H1 (cell line): ENCODE measurements at regions not wholly inside any gene's neighbourhood (a gene's known extent, or its start where the extent isn't known, plus 50 kb on each side); places are given as distances from the start of the nearest gene placed in this dataset.

Experiments used
- CTCF ChIA-PET: fragments of 300-600 bp; sonication (Branson Sonifier 250); formaldehyde crosslinking; loops from one replicate; lab custom pipeline; 2021; ENCODE audit not compliant: partially characterized antibody; lab: Charles Lee
- POLR2A ChIA-PET: fragments of 300-600 bp; sonication (Branson Sonifier 250); formaldehyde crosslinking; loops from one replicate; lab custom pipeline; 2021; ENCODE audit warnings: inconsistent platforms; ENCODE audit not compliant: partially characterized antibody; lab: Charles Lee
- DNase-seq, 2 experiments: peaks; one replicate each; pipeline versions ENCODE4 v3.0.0 to v3.0.0-alpha.2; 2010 to 2022; ENCODE audit warnings: low spot score in 2 of 2, low read depth in 1 of 2, mixed read lengths in 1 of 2
- FAIRE-seq: peaks from 2 replicates; lab custom pipeline; 2011; peaks lifted over from hg19 to GRCh38; lab: Jason Lieb, UNC
- H2AFZ ChIP-seq: 2 replicates; pipeline ENCODE4 v1.8.1; 2012; ENCODE audit warnings: low read length, inconsistent platforms
- H2AK5ac ChIP-seq: 2 replicates; pipeline ENCODE4 v1.6.1; 2013; ENCODE audit warnings: low read depth, low read length
- H2BK120ac ChIP-seq: replicated peaks from 2 replicates; pipeline ENCODE3; 2013; ENCODE audit warnings: low read depth, low read length, inconsistent platforms
- H2BK12ac ChIP-seq: 2 replicates; pipeline ENCODE4 v1.6.1; 2013; ENCODE audit warnings: low read depth, low read length
- H2BK15ac ChIP-seq: 2 replicates; pipeline ENCODE4 v1.6.1; 2013; ENCODE audit warnings: low read length
- H2BK20ac ChIP-seq: 2 replicates; pipeline ENCODE4 v1.6.1; 2013; ENCODE audit warnings: low read length
- H2BK5ac ChIP-seq: 2 replicates; pipeline ENCODE4 v1.6.1; 2013; ENCODE audit warnings: low read depth, low read length
- H3K14ac ChIP-seq: 2 replicates; pipeline ENCODE4 v1.6.1; 2013; ENCODE audit warnings: inconsistent platforms; ENCODE audit not compliant: insufficient read length
- H3K18ac ChIP-seq: 2 replicates; pipeline ENCODE4 v1.6.1; 2013; ENCODE audit warnings: low read length; ENCODE audit errors: extremely low read depth
- H3K23ac ChIP-seq: 2 replicates; pipeline ENCODE4 v1.6.1; 2013; ENCODE audit warnings: inconsistent platforms; ENCODE audit not compliant: insufficient read length
- H3K23me2 ChIP-seq: 2 replicates; pipeline ENCODE4 v1.6.1; 2013; ENCODE audit warnings: low read depth, low read length
- H3K27ac ChIP-seq: 2 replicates; pipeline ENCODE4 v1.6.1; 2011; ENCODE audit warnings: low read depth, low read length, inconsistent platforms
- H3K27me3 ChIP-seq, 4 experiments: replicated peaks in 1 of 4; 1 replicate in 1 of 4; 2 replicates in 3 of 4; pipeline versions ENCODE4 v1.6.1 to v1.8.1; 2011 to 2013; ENCODE audit warnings: low read length in 3 of 4, mild to moderate bottlenecking in 3 of 4, inconsistent platforms in 2 of 4, mixed read lengths in 2 of 4, moderate library complexity in 1 of 4; ENCODE audit not compliant: control insufficient read depth in 3 of 4, insufficient read depth in 3 of 4; ENCODE audit errors: extremely low read depth in 1 of 4
- H3K36me3 ChIP-seq, 4 experiments: 2 replicates each; pipeline versions ENCODE4 v1.6.1 to v1.8.1; 2011 to 2013; ENCODE audit warnings: mild to moderate bottlenecking in 4 of 4, low read length in 3 of 4, moderate library complexity in 2 of 4, control low read depth in 1 of 4, inconsistent platforms in 1 of 4; ENCODE audit not compliant: insufficient read depth in 4 of 4, control insufficient read depth in 2 of 4
- H3K4ac ChIP-seq: replicated peaks from 2 replicates; pipeline ENCODE3; 2013; ENCODE audit warnings: low read length, low read depth, mixed read lengths, inconsistent platforms; ENCODE audit not compliant: insufficient read length
- H3K4me1 ChIP-seq, 4 experiments: replicated peaks in 1 of 4; 1 replicate in 1 of 4; 2 replicates in 3 of 4; pipeline versions ENCODE4 v1.6.1 to v1.8.1; 2011 to 2013; ENCODE audit warnings: low read length in 3 of 4, inconsistent platforms in 2 of 4, mixed read lengths in 1 of 4; ENCODE audit not compliant: insufficient read depth in 4 of 4, control insufficient read depth in 3 of 4
- H3K4me2 ChIP-seq, 2 experiments: 2 replicates each; pipeline versions ENCODE4 v1.6.1 to v1.8.1; 2011 to 2013; ENCODE audit warnings: low read depth in 2 of 2, low read length in 2 of 2, control low read depth in 1 of 2, inconsistent platforms in 1 of 2, mild to moderate bottlenecking in 1 of 2; ENCODE audit not compliant: insufficient read depth in 1 of 2
- H3K4me3 ChIP-seq, 4 experiments: fragments of 200-600, 300-600 bp in 1 of 4; sonication (generic), shearing (Covaris generic), sonication (Bioruptor Twin) in 1 of 4; 2 replicates each; pipeline versions ENCODE4 v1.5.1 to v1.8.1; 2011 to 2016; ENCODE audit warnings: low read length in 4 of 4, low read depth in 3 of 4, control low read depth in 2 of 4, inconsistent platforms in 2 of 4, mild to moderate bottlenecking in 2 of 4, mixed read lengths in 1 of 4, moderate library complexity in 1 of 4; ENCODE audit not compliant: insufficient read depth in 2 of 4; ENCODE audit errors: extremely low read depth in 1 of 4
- H3K56ac ChIP-seq: replicated peaks from 2 replicates; pipeline ENCODE3; 2013; ENCODE audit warnings: low read depth, mild to moderate bottlenecking, mixed read lengths, low read length, inconsistent platforms; ENCODE audit not compliant: insufficient read length
- H3K79me1 ChIP-seq: 2 replicates; pipeline ENCODE4 v1.6.1; 2013; ENCODE audit warnings: low read depth, low read length, control low read depth
- H3K79me2 ChIP-seq, 2 experiments: 2 replicates each; pipeline versions ENCODE4 v1.6.1 to v1.8.1; 2012 to 2013; ENCODE audit warnings: low read length in 2 of 2, mild to moderate bottlenecking in 2 of 2, inconsistent platforms in 1 of 2; ENCODE audit not compliant: insufficient read depth in 2 of 2, control insufficient read depth in 1 of 2
- H3K9ac ChIP-seq, 4 experiments: replicated peaks in 1 of 4; 1 replicate in 1 of 4; 2 replicates in 3 of 4; pipeline versions ENCODE4 v1.6.1 to v1.8.1; 2011 to 2013; ENCODE audit warnings: low read depth in 3 of 4, low read length in 3 of 4, control low read depth in 2 of 4, mild to moderate bottlenecking in 2 of 4, moderate library complexity in 2 of 4, inconsistent platforms in 1 of 4; ENCODE audit errors: extremely low read depth in 1 of 4
- H3K9me3 ChIP-seq, 2 experiments: 2 replicates each; pipeline versions ENCODE4 v1.6.1 to v1.8.1; 2012 to 2013; ENCODE audit warnings: mild to moderate bottlenecking in 2 of 2, moderate library complexity in 2 of 2, control low read depth in 1 of 2, inconsistent platforms in 1 of 2, low read depth in 1 of 2, low read length in 1 of 2, mixed read lengths in 1 of 2; ENCODE audit not compliant: insufficient read depth in 2 of 2
- H4K20me1 ChIP-seq, 2 experiments: replicated peaks in 1 of 2; 2 replicates each; pipeline versions ENCODE3 to v1.8.1; 2011 to 2013; ENCODE audit warnings: inconsistent platforms in 2 of 2, low read length in 2 of 2, mild to moderate bottlenecking in 1 of 2; ENCODE audit not compliant: insufficient read depth in 2 of 2, control insufficient read depth in 1 of 2
- H4K5ac ChIP-seq: 2 replicates; pipeline ENCODE4 v1.6.1; 2013; ENCODE audit warnings: low read length, low read depth, mixed read lengths, inconsistent platforms; ENCODE audit not compliant: insufficient read length
- H4K8ac ChIP-seq: 2 replicates; pipeline ENCODE4 v1.8.0; 2013; ENCODE audit warnings: mild to moderate bottlenecking, moderate library complexity, low read length, inconsistent platforms; ENCODE audit not compliant: insufficient read depth; ENCODE audit errors: extremely low read depth
- H4K91ac ChIP-seq: replicated peaks from 2 replicates; pipeline ENCODE3; 2013; ENCODE audit warnings: low read length, mixed read lengths, inconsistent platforms; ENCODE audit not compliant: insufficient read length
- CBX8 ChIP-seq: fragments of 300-800, 300-1000 bp; sonication (generic); IDR thresholded peaks from 2 replicates; pipeline ENCODE4 v1.7.1; 2016; ENCODE audit warnings: low read depth, low read length, borderline replicate concordance
- MAX ChIP-seq: IDR thresholded peaks from 2 replicates; pipeline ENCODE4 v1.6.1; 2012; ENCODE audit warnings: inconsistent platforms
- POLR2AphosphoS5 ChIP-seq: IDR thresholded peaks from 2 replicates; pipeline ENCODE4 v1.6.1; 2011; ENCODE audit warnings: low read depth, low read length
- RXRA ChIP-seq: IDR thresholded peaks from 2 replicates; pipeline ENCODE4 v1.6.1; 2011; ENCODE audit warnings: low read depth, mild to moderate bottlenecking, low read length, moderate library complexity; ENCODE audit not compliant: insufficient read depth
- SP2 ChIP-seq: IDR thresholded peaks from 2 replicates; pipeline ENCODE4 v1.6.1; 2012; ENCODE audit warnings: mild to moderate bottlenecking, low read length, inconsistent platforms
- TCF12 ChIP-seq: IDR thresholded peaks from 2 replicates; pipeline ENCODE4 v1.6.1; 2011; ENCODE audit warnings: low read depth, mild to moderate bottlenecking, low read length
- TEAD4 ChIP-seq: IDR thresholded peaks from 2 replicates; pipeline ENCODE4 v1.6.1; 2012; ENCODE audit warnings: low read depth, low read length, inconsistent platforms, mixed read lengths
- WGBS, 2 experiments: shearing (Covaris generic) in 1 of 2; methylation state at CpG; one replicate each; pipeline versions ENCODE4 v1.1.6 to v1.1.7; 2013 to 2015; ENCODE audit warnings: low lambda C conversion rate in 2 of 2, mixed read lengths in 2 of 2, inconsistent platforms in 1 of 2, low coverage in 1 of 2, missing lambda C conversion rate in 1 of 2; ENCODE audit not compliant: insufficient replicate concordance in 2 of 2, insufficient coverage in 1 of 2, insufficient read length in 1 of 2; ENCODE audit errors: extremely low coverage in 1 of 2, missing lambda C conversion rate in 1 of 2; 5-methylcytosine and 5-hydroxymethylcytosine counted together

DNA sequence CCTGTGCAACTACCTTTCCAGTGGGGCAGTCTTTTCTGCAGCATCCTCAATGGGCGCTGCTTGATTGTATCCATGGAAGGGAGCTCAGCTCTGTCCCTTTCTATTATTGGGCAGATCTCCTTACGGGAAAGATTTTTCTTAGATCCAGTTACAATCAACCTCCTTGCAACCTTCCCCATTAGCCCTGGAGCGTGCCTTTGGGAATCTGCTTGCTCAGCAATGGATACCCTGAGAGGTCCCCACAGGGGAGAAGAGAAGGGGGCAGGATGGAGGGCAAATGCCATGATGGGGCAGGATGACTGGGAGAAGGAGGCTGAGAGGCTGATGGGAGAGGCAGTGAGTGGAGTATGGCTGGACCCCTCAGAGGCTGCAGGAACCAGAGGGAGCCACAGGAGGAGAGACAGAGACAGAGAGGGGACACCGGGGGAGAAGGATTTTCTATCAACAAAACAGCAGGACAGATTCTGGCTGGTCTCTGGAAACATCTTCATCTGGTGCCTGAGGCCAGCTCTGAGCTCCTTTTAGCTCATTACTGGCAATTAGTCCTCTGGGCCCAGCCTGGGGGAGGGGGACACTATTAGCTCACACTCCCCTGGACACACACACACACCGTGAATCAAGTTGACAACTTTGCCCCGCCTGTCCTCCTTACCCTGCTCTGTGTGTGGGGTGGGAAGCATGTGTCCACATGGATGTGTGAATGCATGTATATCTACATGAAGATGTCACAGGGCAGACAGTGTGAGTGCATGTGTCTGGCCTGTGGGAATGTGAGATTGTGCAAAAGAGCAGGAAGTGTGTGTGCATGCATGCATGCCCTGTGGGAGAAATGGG lies 80.8 kb upstream of the PAX2 start:
- Histone ChIP-seq H3K4ac (no peak overlapping the region), H4K8ac (no peak overlapping the region), H2BK5ac (no peak overlapping the region), H2BK120ac (no peak overlapping the region), H3K14ac (no peak overlapping the region), H3K23me2 (peaks cover 6% of the 10 kb centered on the region; the same call in 1 of the 2 replicates), H3K27ac (no peak overlapping the region), H4K91ac (no peak overlapping the region), H3K27me3 (peaks cover 15 to 37% (median 32%) of the 10 kb centered on the region in 4 experiments), H2BK15ac (0 out of 2 replicates have a peak overlapping the region, but pooled peaks have one; percentile 46), H3K18ac (no peak overlapping the region), H2AK5ac (no peak overlapping the region), H3K23ac (no peak overlapping the region), H2BK20ac (no peak overlapping the region), H4K5ac (no peak overlapping the region), H3K4me1 (peaks cover 6 to 18% (median 13%) of the 10 kb centered on the region in 4 experiments), H2AFZ (no peak overlapping the region), H3K9me3 (no peaks in the 10 kb centered on the region), H3K4me3 (no peak overlapping the region), H2BK12ac (no peak overlapping the region), H3K79me1 (no peaks in the 10 kb centered on the region), H3K4me2 (no peak overlapping the region), H3K79me2 (no peaks in the 10 kb centered on the region), H3K36me3 (no peaks in the 10 kb centered on the region), H4K20me1 (peaks cover 1 to 9% of the 10 kb centered on the region in 2 experiments), H3K9ac (peak overlapping the region in 1 of 4 experiments; percentile 13; a peak in 1 of 7 replicates), H3K56ac (no peak overlapping the region)
- ChIA-PET CTCF (interaction anchor here (0.8 to 3.1 kb wide), 5 partner anchors 27 to 103 kb away, joined by 3 to 16 read pairs (median 4); no protein-coding TSS in a partner anchor), POLR2A (no interaction called here)
- no peak for FAIRE-seq
- TF ChIP-seq SP2 (no peak), RXRA (no peak), POLR2AphosphoS5 (no peak), TEAD4 (no peak), CBX8 (no peak), MAX (no peak), TCF12 (no peak)
- DNase-seq = no peak
- WGBS, 2 experiments = 70% methylated on average over 6 of the region's 6 CpGs; no CpG with 5 or more reads in 1 of the 2 experiments
